ENCODE measurements at regions not wholly inside any gene's neighbourhood (a gene's known extent, or its start where the extent isn't known, plus 50 kb on each side); places are given as distances from the start of the nearest gene placed in this dataset.
A peak's percentile ranks its signal among the peaks of the same experiment; 100 is the strongest.

GRCh38 chr2:176388861-176389260 lies 119.6 kb downstream of the MTX2 start:
- no peak for DNase-seq

- no peak for DNase-seq
Measured at GRCh38 chr2:176390276-176391147, 121.3 kb downstream of the MTX2 start.

GRCh38 chr2:176391148-176391419 lies 121.8 kb downstream of the MTX2 start:
- no peak for DNase-seq

GRCh38 chr2:176392249-176392648 lies 123.0 kb downstream of the MTX2 start:
- peak; percentile 58 for DNase-seq

GRCh38 chr2:176392744-176393414 lies 123.6 kb downstream of the MTX2 start:
- peak; percentile 74 for DNase-seq

- no peak for DNase-seq
Measured at GRCh38 chr2:176395273-176395854, 126.1 kb downstream of the MTX2 start.

GRCh38 chr2:176398243-176399073 lies 129.2 kb downstream of the MTX2 start:
- no peak for DNase-seq

- DNase-seq: no peak
Measured at GRCh38 chr2:176399074-176399598, 129.9 kb downstream of the MTX2 start.

- DNase-seq: no peak
Measured at GRCh38 chr2:176405477-176405876, 136.2 kb downstream of the MTX2 start.

- peak; percentile 28 for DNase-seq
Measured at GRCh38 chr2:176407706-176408105, 138.5 kb downstream of the MTX2 start.

- DNase-seq: no peak
Measured at GRCh38 chr2:176409671-176410070, 140.4 kb downstream of the MTX2 start.

GRCh38 chr2:176412136-176412535 lies 142.9 kb downstream of the MTX2 start:
- no peak for DNase-seq

- no peak for DNase-seq
Measured at GRCh38 chr2:176413786-176414185, 144.5 kb downstream of the MTX2 start.

GRCh38 chr2:176414641-176415040 lies 145.4 kb downstream of the MTX2 start:
- no peak for DNase-seq

GRCh38 chr2:176415174-176415895 lies 146.1 kb downstream of the MTX2 start:
- DNase-seq: no peak

GRCh38 chr2:176415937-176416499 lies 146.8 kb downstream of the MTX2 start:
- no peak for DNase-seq

GRCh38 chr2:176418768-176419167 lies 149.5 kb downstream of the MTX2 start:
- DNase-seq: no peak

- DNase-seq: no peak
Measured at GRCh38 chr2:176419591-176420071, 150.4 kb downstream of the MTX2 start.

- DNase-seq: peak; percentile 83
Measured at GRCh38 chr2:176421297-176422050, 152.2 kb downstream of the MTX2 start.

GRCh38 chr2:176423819-176424218 lies 154.6 kb downstream of the MTX2 start:
- no peak for DNase-seq

GRCh38 chr2:176424746-176425145 lies 155.5 kb downstream of the MTX2 start:
- DNase-seq: no peak
